CD4-positive, alpha-beta memory T cell (primary cell): ENCODE measurements at regions not wholly inside any gene's neighbourhood (a gene's known extent, or its start where the extent isn't known, plus 50 kb on each side); places are given as distances from the start of the nearest gene placed in this dataset.
"Not testable (repeated sequence)": the region's sequence is repeated elsewhere in the genome, so short reads cannot be mapped to it uniquely, and the experiment has no call there.

Experiments used
- CTCF ChIA-PET: fragments of 350-600 bp; sonication (Branson Sonifier 250); formaldehyde crosslinking; loops from one replicate; lab custom pipeline; 2021; ENCODE audit warnings: inconsistent platforms; ENCODE audit not compliant: partially characterized antibody; lab: Charles Lee
- POLR2A ChIA-PET: fragments of 350-600 bp; sonication (Branson Sonifier 250); formaldehyde crosslinking; loops from one replicate; lab custom pipeline; 2021; ENCODE audit not compliant: partially characterized antibody; lab: Charles Lee
- DNase-seq, 5 donors: peaks; one replicate each; pipeline versions ENCODE4 v3.0.0 to v3.0.0-alpha.2; 2020 to 2022; ENCODE audit warnings: mixed read lengths in 1 of 5
- H3K27ac ChIP-seq: one replicate; pipeline ENCODE4 v1.7.0; 2013; ENCODE audit warnings: low read depth, low read length
- H3K27me3 ChIP-seq: 2 replicates; pipeline ENCODE4 v1.7.0; 2013; ENCODE audit warnings: mild to moderate bottlenecking, low read length, moderate library complexity; ENCODE audit not compliant: insufficient read depth
- H3K36me3 ChIP-seq: 2 replicates; pipeline ENCODE4 v1.7.0; 2013; ENCODE audit warnings: mild to moderate bottlenecking, low read length, moderate library complexity; ENCODE audit not compliant: insufficient read depth
- H3K4me1 ChIP-seq: 2 replicates; pipeline ENCODE4 v1.7.0; 2013; ENCODE audit warnings: mild to moderate bottlenecking, low read length, moderate library complexity; ENCODE audit not compliant: insufficient read depth
- H3K4me3 ChIP-seq, 2 donors: one replicate each; pipeline ENCODE4 v1.7.0; 2013; ENCODE audit warnings: low read length in 2 of 2, mild to moderate bottlenecking in 1 of 2
- H3K9me3 ChIP-seq, 2 donors: one replicate each; pipeline ENCODE4 v1.7.0; 2013; ENCODE audit warnings: low read length in 2 of 2, control low read depth in 1 of 2; ENCODE audit not compliant: control insufficient read depth in 1 of 2
- H3K27ac Mint-ChIP-seq, 7 donors: one replicate each; pipeline ENCODE4 v1.8.0; 2020 to 2021; ENCODE audit warnings: mixed read lengths in 7 of 7, mild to moderate bottlenecking in 6 of 7, inconsistent platforms in 3 of 7, moderate library complexity in 3 of 7
- H3K27me3 Mint-ChIP-seq, 2 donors: one replicate each; pipeline ENCODE4 v1.8.0; 2020 to 2021; ENCODE audit warnings: mixed read lengths in 2 of 2
- H3K36me3 Mint-ChIP-seq, 2 donors: one replicate each; pipeline ENCODE4 v1.8.0; 2020 to 2021; ENCODE audit warnings: mixed read lengths in 2 of 2, inconsistent platforms in 1 of 2, mild to moderate bottlenecking in 1 of 2
- H3K4me1 Mint-ChIP-seq, 4 donors: one replicate each; pipeline ENCODE4 v1.8.0; 2020 to 2021; ENCODE audit warnings: mixed read lengths in 4 of 4, mild to moderate bottlenecking in 1 of 4
- H3K4me3 Mint-ChIP-seq, 8 donors: one replicate each; pipeline ENCODE4 v1.8.0; 2020 to 2021; ENCODE audit warnings: mixed read lengths in 8 of 8, mild to moderate bottlenecking in 7 of 8, moderate library complexity in 6 of 8, inconsistent platforms in 3 of 8
- H3K9me3 Mint-ChIP-seq, 8 donors: one replicate each; pipeline ENCODE4 v1.8.0; 2020 to 2021; ENCODE audit warnings: mixed read lengths in 8 of 8, mild to moderate bottlenecking in 5 of 8, inconsistent platforms in 3 of 8, moderate library complexity in 1 of 8
- intact Hi-C: fragments of 100-400 bp; cut with micrococcal nuclease; formaldehyde crosslinking; loops from one replicate; pipeline ENCODE4 v1.15.1; 2023

- H3K36me3 Mint-ChIP-seq: not testable (repeated sequence)
- peak overlapping the region in 1 of 7 donors; percentile 3 for H3K27ac Mint-ChIP-seq
Observed at GRCh38 chr17:45621087-45621486, 130.6 kb upstream of the PLEKHM1 start.

GRCh38 chr17:45622295-45622694 is 131.8 kb upstream of the PLEKHM1 start:
- H3K27ac ChIP-seq, POLR2A ChIA-PET, H3K4me1 Mint-ChIP-seq, H3K9me3 ChIP-seq, intact Hi-C loops, H3K27me3 ChIP-seq, H3K4me3 Mint-ChIP-seq, H3K4me1 ChIP-seq, H3K4me3 ChIP-seq, CTCF ChIA-PET, H3K36me3 ChIP-seq, H3K27ac Mint-ChIP-seq, H3K27me3 Mint-ChIP-seq, H3K9me3 Mint-ChIP-seq, DNase-seq, H3K36me3 Mint-ChIP-seq: not testable (repeated sequence)

More at GRCh38 chr17:45621087-45621486, 130.6 kb upstream of the PLEKHM1 start:
- H3K36me3 ChIP-seq, H3K27me3 ChIP-seq, H3K9me3 ChIP-seq, H3K4me1 Mint-ChIP-seq, CTCF ChIA-PET, H3K4me3 ChIP-seq, H3K27ac ChIP-seq, DNase-seq, H3K9me3 Mint-ChIP-seq, H3K4me1 ChIP-seq, POLR2A ChIA-PET, H3K27me3 Mint-ChIP-seq, intact Hi-C loops: not testable (repeated sequence)
- H3K4me3 Mint-ChIP-seq: peak overlapping the region in 7 of 8 donors; percentile 36 to 70 (median 60)

GRCh38 chr17:45628019-45628418 is 137.5 kb upstream of the PLEKHM1 start:
- no peaks in the 10 kb centered on the region for H3K9me3 ChIP-seq
- peaks cover 0 to 4% (median 0%) of the 10 kb centered on the region in 4 donors for H3K4me1 Mint-ChIP-seq
- ChIA-PET CTCF (interaction anchor here (1.4 kb wide), 1 partner anchor 11 kb away, joined by 3 read pairs; no protein-coding TSS in a partner anchor), POLR2A (no interaction called here)
- no peaks in the 10 kb centered on the region for H3K27me3 Mint-ChIP-seq
- DNase-seq: no peak
- intact Hi-C loops: no loop called here
- no peaks in the 10 kb centered on the region for H3K9me3 Mint-ChIP-seq
- H3K27me3 ChIP-seq: no peaks in the 10 kb centered on the region
- no peak overlapping the region for H3K4me3 ChIP-seq
- H3K27ac Mint-ChIP-seq: peak overlapping the region in 1 of 7 donors; percentile 41
- no peaks in the 10 kb centered on the region for H3K4me1 ChIP-seq
- H3K27ac ChIP-seq: no peak overlapping the region
- H3K36me3 Mint-ChIP-seq: peaks cover 21 to 46% of the 10 kb centered on the region in 2 donors
- peaks cover 22% of the 10 kb centered on the region for H3K36me3 ChIP-seq
- H3K4me3 Mint-ChIP-seq: no peak overlapping the region

- H3K36me3 ChIP-seq: peaks cover 27% of the 10 kb centered on the region
- CTCF ChIA-PET: interaction anchor here (1.0 to 1.5 kb wide), 4 partner anchors 8 to 220 kb away, joined by 3 to 6 read pairs (median 3); no protein-coding TSS in a partner anchor
- peaks cover 0 to 8% (median 1%) of the 10 kb centered on the region in 4 donors for H3K4me1 Mint-ChIP-seq
Observed at GRCh38 chr17:45631941-45632340, 141.4 kb upstream of the PLEKHM1 start.

GRCh38 chr17:45639297-45639849 is 144.7 kb upstream of the CRHR1 start:
- Mint-ChIP-seq H3K36me3 (peaks cover 15 to 23% of the 10 kb centered on the region in 2 donors), H3K27me3 (no peaks in the 10 kb centered on the region), H3K4me1 (peaks cover 6 to 12% (median 6%) of the 10 kb centered on the region in 4 donors), H3K4me3 (no peak overlapping the region), H3K9me3 (no peaks in the 10 kb centered on the region), H3K27ac (no peak overlapping the region)
- Histone ChIP-seq H3K27ac (no peak overlapping the region), H3K4me1 (no peaks in the 10 kb centered on the region), H3K4me3 (no peak overlapping the region), H3K36me3 (peaks cover 10% of the 10 kb centered on the region), H3K9me3 (no peaks in the 10 kb centered on the region), H3K27me3 (no peaks in the 10 kb centered on the region)
- no peak for DNase-seq
- intact Hi-C loops: no loop called here
- POLR2A ChIA-PET: no interaction called here
- CTCF ChIA-PET: interaction anchor here (0.8 to 8.0 kb wide), 4 partner anchors 11 to 310 kb away, joined by 3 to 149 read pairs (median 6); no protein-coding TSS in a partner anchor

More at GRCh38 chr17:45631941-45632340, 141.4 kb upstream of the PLEKHM1 start:
- Histone ChIP-seq H3K9me3 (no peaks in the 10 kb centered on the region), H3K27me3 (no peaks in the 10 kb centered on the region), H3K4me3 (no peak overlapping the region), H3K27ac (no peak overlapping the region), H3K4me1 (no peaks in the 10 kb centered on the region)
- Mint-ChIP-seq H3K36me3 (peaks cover 35 to 71% of the 10 kb centered on the region in 2 donors), H3K4me3 (no peak overlapping the region), H3K27ac (peak overlapping the region in 1 of 7 donors; percentile 48), H3K27me3 (no peaks in the 10 kb centered on the region), H3K9me3 (no peaks in the 10 kb centered on the region)
- POLR2A ChIA-PET: no interaction called here
- DNase-seq: no peak
- intact Hi-C loops: no loop called here

- peak overlapping the region in 3 of 7 donors; percentile 10 to 67 (median 55) for H3K27ac Mint-ChIP-seq
- Histone ChIP-seq H3K9me3 (no peaks in the 10 kb centered on the region), H3K36me3 (peaks cover 10% of the 10 kb centered on the region), H3K4me1 (no peaks in the 10 kb centered on the region), H3K4me3 (no peak overlapping the region), H3K27ac (no peak overlapping the region), H3K27me3 (no peaks in the 10 kb centered on the region)
- peaks cover 6 to 12% (median 6%) of the 10 kb centered on the region in 4 donors for H3K4me1 Mint-ChIP-seq
- H3K27me3 Mint-ChIP-seq: no peaks in the 10 kb centered on the region
- ChIA-PET POLR2A (interaction anchor here (1.0 kb wide), 1 partner anchor 191 kb away, joined by 6 read pairs; no protein-coding TSS in a partner anchor), CTCF (interaction anchor here (0.6 to 8.0 kb wide), 14 partner anchors 8 to 309 kb away, joined by 3 to 149 read pairs (median 5); no protein-coding TSS in a partner anchor)
- H3K36me3 Mint-ChIP-seq: peaks cover 15 to 21% of the 10 kb centered on the region in 2 donors
- no peaks in the 10 kb centered on the region for H3K9me3 Mint-ChIP-seq
- peak; percentile 59 to 64 (median 63) for DNase-seq
- intact Hi-C loops: loop anchor here (5.0 kb wide), 1 partner anchor 212 kb away; no protein-coding TSS in a partner anchor
- H3K4me3 Mint-ChIP-seq: no peak overlapping the region
Observed at GRCh38 chr17:45640141-45640850, 143.8 kb upstream of the CRHR1 start.

- Histone ChIP-seq H3K27me3 (no peaks in the 10 kb centered on the region), H3K4me3 (no peak overlapping the region), H3K27ac (no peak overlapping the region), H3K36me3 (peaks cover 4% of the 10 kb centered on the region), H3K4me1 (peaks cover 4% of the 10 kb centered on the region), H3K9me3 (no peaks in the 10 kb centered on the region)
- intact Hi-C loops: loop anchor here (5.0 kb wide), 1 partner anchor 211 kb away; no protein-coding TSS in a partner anchor
- Mint-ChIP-seq H3K27me3 (no peaks in the 10 kb centered on the region), H3K9me3 (no peaks in the 10 kb centered on the region), H3K4me1 (peaks cover 9 to 17% (median 11%) of the 10 kb centered on the region in 4 donors), H3K36me3 (peaks cover 4 to 8% of the 10 kb centered on the region in 2 donors), H3K27ac (peak overlapping the region in 3 of 7 donors; percentile 50 to 80 (median 59)), H3K4me3 (no peak overlapping the region)
- CTCF ChIA-PET: interaction anchor here (0.7 to 8.0 kb wide), 7 partner anchors 15 to 211 kb away, joined by 3 to 149 read pairs (median 5); no protein-coding TSS in a partner anchor
- DNase-seq: no peak
- POLR2A ChIA-PET: no interaction called here
Observed at GRCh38 chr17:45641541-45641940, 142.6 kb upstream of the CRHR1 start.
